Karpas-422 (cell line): ENCODE measurements at regions not wholly inside any gene's neighbourhood (a gene's known extent, or its start where the extent isn't known, plus 50 kb on each side); places are given as distances from the start of the nearest gene placed in this dataset.

Source experiments
- DNase-seq: peaks from one replicate; pipeline ENCODE4 v3.0.0-alpha.2; 2015
- H2AFZ ChIP-seq: fragments of 200-600 bp; sonication (generic); 2 replicates; pipeline ENCODE4 v1.6.1; 2014; ENCODE audit warnings: antibody characterized with exemption, low read length, mixed read lengths
- H3K27ac ChIP-seq: fragments of 200-600 bp; sonication (generic); 2 replicates; pipeline ENCODE4 v1.5.1; 2014; ENCODE audit warnings: mild to moderate bottlenecking, low read length, moderate library complexity
- H3K27me3 ChIP-seq: fragments of 200-600 bp; sonication (generic); 2 replicates; pipeline ENCODE4 v1.6.1; 2014; ENCODE audit warnings: low read length, mixed read lengths
- H3K36me3 ChIP-seq: fragments of 200-600 bp; sonication (generic); 2 replicates; pipeline ENCODE4 v1.6.1; 2014; ENCODE audit warnings: low read length, mixed read lengths; ENCODE audit not compliant: insufficient read depth
- H3K4me1 ChIP-seq: fragments of 200-600 bp; sonication (generic); 2 replicates; pipeline ENCODE4 v1.6.1; 2014; ENCODE audit warnings: mild to moderate bottlenecking, low read length, mixed read lengths
- H3K4me2 ChIP-seq: fragments of 200-600 bp; sonication (generic); 2 replicates; pipeline ENCODE4 v1.6.1; 2014; ENCODE audit warnings: low read length, low read depth, mild to moderate bottlenecking; ENCODE audit not compliant: poor library complexity, severe bottlenecking
- H3K4me3 ChIP-seq: fragments of 200-600 bp; sonication (generic); 2 replicates; pipeline ENCODE4 v1.5.1; 2014; ENCODE audit warnings: mild to moderate bottlenecking, antibody characterized with exemption, low read length, mixed read lengths
- H3K79me2 ChIP-seq: fragments of 200-600 bp; sonication (generic); 2 replicates; pipeline ENCODE4 v1.6.1; 2014; ENCODE audit warnings: mild to moderate bottlenecking, low read length, mixed read lengths
- H3K9ac ChIP-seq: fragments of 200-600 bp; sonication (generic); 2 replicates; pipeline ENCODE4 v1.6.0; 2014; ENCODE audit warnings: low read length
- H3K9me2 ChIP-seq: fragments of 200-600 bp; sonication (generic), shearing (Covaris generic); replicated peaks from 2 replicates; pipeline ENCODE4 v1.6.0; 2014; ENCODE audit warnings: mild to moderate bottlenecking, low read length, moderate library complexity; ENCODE audit not compliant: insufficient read depth
- H3K9me3 ChIP-seq: fragments of 300-700, 200-600 bp; sonication (generic); 2 replicates; pipeline ENCODE4 v1.6.1; 2014; ENCODE audit warnings: low read length, mixed read lengths
- H4K20me1 ChIP-seq: fragments of 200-600 bp; sonication (generic); 2 replicates; pipeline ENCODE4 v1.6.1; 2014; ENCODE audit warnings: mild to moderate bottlenecking, antibody characterized with exemption, low read length, low read depth; ENCODE audit not compliant: insufficient read depth

DNA sequence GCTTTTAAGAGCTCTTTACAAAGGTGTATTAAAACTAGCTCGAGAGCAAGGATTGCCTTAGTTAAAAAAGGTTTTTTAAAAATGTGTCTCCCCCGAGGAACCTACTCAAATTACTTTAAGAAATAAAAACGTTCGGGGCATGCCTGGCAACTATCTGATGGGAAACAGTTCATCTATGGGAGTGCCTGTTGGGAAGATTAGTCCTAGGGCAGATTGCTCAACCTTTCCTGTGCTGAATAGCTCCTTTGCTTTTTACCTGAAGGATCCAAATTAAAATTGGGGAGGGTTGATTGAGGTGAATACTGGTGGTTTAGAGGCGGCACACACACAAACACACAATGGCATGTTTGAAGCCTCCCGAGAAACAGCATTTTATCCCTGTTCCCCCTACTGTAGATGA lies 541.4 kb upstream of the ATP2B1 start:
- no peaks in the 10 kb centered on the region for H3K79me2 ChIP-seq
- peaks cover 2% of the 10 kb centered on the region; the same call in 1 of the 2 replicates for H3K9me3 ChIP-seq
- H3K36me3 ChIP-seq = no peaks in the 10 kb centered on the region
- no peak overlapping the region for H3K4me2 ChIP-seq
- no peak overlapping the region for H3K9ac ChIP-seq
- no peak overlapping the region for H3K4me3 ChIP-seq
- no peak overlapping the region for H3K27ac ChIP-seq
- DNase-seq = no peak
- no peaks in the 10 kb centered on the region for H3K4me1 ChIP-seq
- H3K27me3 ChIP-seq = no peaks in the 10 kb centered on the region
- H2AFZ ChIP-seq = no peak overlapping the region
- H4K20me1 ChIP-seq = no peaks in the 10 kb centered on the region
- no peaks in the 10 kb centered on the region for H3K9me2 ChIP-seq

DNA sequence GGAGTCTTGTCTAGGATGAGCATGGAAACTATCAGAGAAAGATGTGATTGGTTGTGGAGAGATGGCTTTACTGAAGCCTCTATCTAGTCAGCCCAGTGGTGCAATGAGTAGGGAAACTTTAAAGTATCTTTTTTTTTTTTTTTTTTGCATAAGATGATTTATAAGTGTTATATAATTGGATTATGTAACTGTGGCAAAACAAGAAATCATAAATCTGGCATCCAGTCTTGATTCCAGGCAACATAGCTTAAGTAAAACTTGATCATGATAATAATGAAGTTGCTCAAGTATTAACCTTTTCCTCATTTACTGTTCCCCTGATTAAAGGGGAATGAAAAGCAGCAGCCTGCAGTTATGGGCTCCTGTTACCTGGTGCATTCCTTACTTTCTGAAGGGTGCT lies 538.0 kb upstream of the ATP2B1 start:
- Histone ChIP-seq H3K36me3 (no peaks in the 10 kb centered on the region), H3K9me3 (no peaks in the 10 kb centered on the region; the same call in 1 of the 2 replicates), H3K79me2 (no peaks in the 10 kb centered on the region), H3K27ac (no peak overlapping the region), H2AFZ (no peak overlapping the region), H3K9me2 (no peaks in the 10 kb centered on the region), H3K4me2 (no peak overlapping the region), H3K27me3 (no peaks in the 10 kb centered on the region), H3K4me3 (no peak overlapping the region), H3K4me1 (no peaks in the 10 kb centered on the region), H3K9ac (no peak overlapping the region), H4K20me1 (no peaks in the 10 kb centered on the region)
- DNase-seq = no peak

DNA sequence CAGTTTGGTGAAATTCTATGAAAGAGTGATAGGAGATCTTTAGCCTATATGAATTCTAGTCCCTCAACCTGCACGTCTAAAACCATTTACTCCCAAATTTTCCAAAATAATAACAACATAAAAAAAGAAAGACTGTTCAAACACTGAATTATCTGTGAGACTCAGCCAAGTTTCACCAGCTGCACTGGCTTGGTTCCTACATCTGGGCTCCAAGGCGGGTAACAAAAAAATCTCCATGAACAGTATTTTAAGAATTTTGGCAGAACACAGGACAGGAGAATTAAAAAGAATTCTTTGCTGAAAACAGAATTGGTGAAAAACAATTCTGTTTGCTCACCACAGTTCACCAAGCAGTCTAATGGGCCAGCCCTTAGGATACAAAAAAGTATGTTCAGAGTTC lies 536.8 kb upstream of the ATP2B1 start:
- H4K20me1 ChIP-seq = no peaks in the 10 kb centered on the region
- no peak overlapping the region for H2AFZ ChIP-seq
- no peaks in the 10 kb centered on the region; the same call in 1 of the 2 replicates for H3K9me3 ChIP-seq
- H3K4me3 ChIP-seq = no peak overlapping the region
- H3K27ac ChIP-seq = no peak overlapping the region
- H3K27me3 ChIP-seq = no peaks in the 10 kb centered on the region
- no peaks in the 10 kb centered on the region for H3K9me2 ChIP-seq
- no peak overlapping the region for H3K9ac ChIP-seq
- no peaks in the 10 kb centered on the region for H3K4me1 ChIP-seq
- H3K79me2 ChIP-seq = no peaks in the 10 kb centered on the region
- no peak for DNase-seq
- no peak overlapping the region for H3K4me2 ChIP-seq
- H3K36me3 ChIP-seq = no peaks in the 10 kb centered on the region

DNA sequence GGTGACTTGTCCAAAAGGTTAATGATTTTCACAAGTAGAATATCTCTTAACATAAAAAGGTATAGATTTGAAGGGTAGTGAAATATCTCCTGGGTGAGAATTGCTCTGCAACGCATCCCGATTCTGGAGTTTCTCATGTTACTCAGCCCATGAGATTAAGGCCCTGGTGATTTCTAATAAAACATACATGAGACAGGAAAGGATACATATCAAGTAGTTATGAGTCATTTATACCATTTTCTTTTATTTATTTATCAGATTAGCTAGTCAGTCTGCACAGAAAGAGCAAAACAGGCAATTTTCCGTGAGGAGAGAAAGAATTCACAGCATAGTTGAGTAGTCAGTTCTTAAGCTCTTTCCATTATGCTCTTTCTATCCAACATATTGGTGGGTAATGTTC lies 535.6 kb upstream of the ATP2B1 start:
- Histone ChIP-seq H3K36me3 (no peaks in the 10 kb centered on the region), H2AFZ (no peak overlapping the region), H3K79me2 (no peaks in the 10 kb centered on the region), H4K20me1 (no peaks in the 10 kb centered on the region), H3K9ac (no peak overlapping the region), H3K27me3 (no peaks in the 10 kb centered on the region), H3K4me3 (no peak overlapping the region), H3K9me3 (peaks cover 4% of the 10 kb centered on the region; the same call in 1 of the 2 replicates), H3K4me2 (no peak overlapping the region), H3K27ac (no peak overlapping the region), H3K9me2 (no peaks in the 10 kb centered on the region), H3K4me1 (no peaks in the 10 kb centered on the region)
- no peak for DNase-seq

DNA sequence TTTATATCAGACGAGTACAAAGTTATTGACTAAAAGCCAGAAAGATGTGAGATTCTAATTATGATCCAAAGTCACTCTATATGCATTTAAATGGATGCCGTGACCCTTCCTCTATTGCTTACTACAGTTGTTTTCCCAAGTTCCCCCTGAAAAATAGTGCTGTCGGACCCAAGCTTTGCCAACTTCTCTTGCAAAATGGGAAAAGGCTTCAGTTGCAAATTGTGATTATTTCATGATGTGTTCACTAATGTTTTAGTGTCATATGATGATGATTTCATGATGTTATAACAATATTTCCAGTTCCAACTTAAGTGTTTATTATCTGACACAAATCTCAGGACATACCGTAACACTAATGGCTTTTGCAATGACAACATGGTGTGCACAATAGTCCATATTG lies 534.6 kb upstream of the ATP2B1 start:
- H3K4me3 ChIP-seq = no peak overlapping the region
- H3K27me3 ChIP-seq = no peaks in the 10 kb centered on the region
- no peaks in the 10 kb centered on the region for H3K4me1 ChIP-seq
- H3K4me2 ChIP-seq = no peak overlapping the region
- H3K9me2 ChIP-seq = no peaks in the 10 kb centered on the region
- no peaks in the 10 kb centered on the region for H3K79me2 ChIP-seq
- DNase-seq = no peak
- no peak overlapping the region for H3K27ac ChIP-seq
- H2AFZ ChIP-seq = no peak overlapping the region
- H3K9ac ChIP-seq = no peak overlapping the region
- no peaks in the 10 kb centered on the region for H4K20me1 ChIP-seq
- peaks cover 8% of the 10 kb centered on the region; the same call in 1 of the 2 replicates for H3K9me3 ChIP-seq
- H3K36me3 ChIP-seq = no peaks in the 10 kb centered on the region

DNA sequence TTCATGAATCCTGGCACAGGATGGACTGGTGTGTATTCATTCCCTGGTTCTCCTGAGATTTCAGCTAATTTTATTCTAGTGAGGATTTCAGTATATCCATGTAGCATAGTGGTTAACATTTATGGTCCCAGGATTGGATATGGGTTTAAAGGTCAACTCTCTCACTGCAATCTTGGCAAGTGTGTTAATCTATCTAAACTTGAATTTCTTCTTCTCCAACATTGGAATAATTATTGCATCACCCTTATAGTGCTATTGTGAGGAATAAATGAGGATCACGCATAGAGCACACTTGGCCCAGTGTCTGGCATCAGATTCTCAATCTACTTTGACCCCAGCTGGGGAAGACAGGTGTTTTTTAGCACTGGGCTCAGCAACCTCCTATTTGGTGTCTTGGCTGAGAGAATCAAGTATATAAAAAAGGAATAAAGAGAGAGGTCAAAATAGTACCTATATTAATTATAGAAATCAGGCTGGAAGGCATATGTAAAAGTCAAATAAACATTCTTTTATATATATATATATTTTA lies 531.2 kb upstream of the ATP2B1 start:
- Histone ChIP-seq H3K79me2 (no peaks in the 10 kb centered on the region), H3K9ac (no peak overlapping the region), H3K9me3 (peaks cover 8% of the 10 kb centered on the region; the same call in 1 of the 2 replicates), H3K27me3 (no peaks in the 10 kb centered on the region), H3K9me2 (no peaks in the 10 kb centered on the region), H3K27ac (no peak overlapping the region), H2AFZ (no peak overlapping the region), H4K20me1 (no peaks in the 10 kb centered on the region), H3K4me1 (no peaks in the 10 kb centered on the region), H3K4me3 (no peak overlapping the region), H3K36me3 (no peaks in the 10 kb centered on the region), H3K4me2 (no peak overlapping the region)
- no peak for DNase-seq

DNA sequence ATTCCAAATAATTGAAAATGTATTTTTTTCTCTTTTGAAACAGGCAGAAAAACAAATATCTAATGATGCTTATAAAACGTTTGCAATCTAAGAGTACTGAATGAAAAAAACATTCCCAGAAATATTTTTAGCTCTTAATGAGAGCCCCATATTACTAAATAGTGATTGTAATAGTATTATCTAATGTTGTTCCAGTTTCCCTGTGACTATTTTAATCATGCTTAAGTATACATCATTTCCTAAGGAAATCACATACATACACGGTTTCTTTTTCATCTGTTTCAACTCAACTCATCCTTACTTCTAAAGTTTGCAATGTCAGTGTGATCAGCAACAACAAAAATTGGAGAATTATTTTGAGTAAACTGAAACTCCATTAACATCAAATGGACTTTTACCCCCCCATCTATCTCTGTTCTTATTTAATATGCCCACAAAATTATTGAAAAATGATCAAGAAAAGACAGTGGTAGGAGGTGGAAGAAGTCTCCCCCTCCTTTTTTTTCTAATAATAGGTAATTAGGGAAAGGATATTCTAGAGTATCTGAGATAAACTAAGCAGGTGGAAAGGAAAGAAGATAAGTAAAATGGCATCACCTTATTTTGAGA lies 530.1 kb upstream of the ATP2B1 start:
- Histone ChIP-seq H3K79me2 (no peaks in the 10 kb centered on the region), H3K4me2 (no peak overlapping the region), H3K4me3 (no peak overlapping the region), H3K27me3 (no peaks in the 10 kb centered on the region), H3K4me1 (no peaks in the 10 kb centered on the region), H3K27ac (no peak overlapping the region), H3K36me3 (no peaks in the 10 kb centered on the region), H4K20me1 (no peaks in the 10 kb centered on the region), H3K9me2 (no peaks in the 10 kb centered on the region), H3K9ac (no peak overlapping the region), H3K9me3 (peaks cover 9% of the 10 kb centered on the region; the same call in 1 of the 2 replicates), H2AFZ (no peak overlapping the region)
- no peak for DNase-seq

DNA sequence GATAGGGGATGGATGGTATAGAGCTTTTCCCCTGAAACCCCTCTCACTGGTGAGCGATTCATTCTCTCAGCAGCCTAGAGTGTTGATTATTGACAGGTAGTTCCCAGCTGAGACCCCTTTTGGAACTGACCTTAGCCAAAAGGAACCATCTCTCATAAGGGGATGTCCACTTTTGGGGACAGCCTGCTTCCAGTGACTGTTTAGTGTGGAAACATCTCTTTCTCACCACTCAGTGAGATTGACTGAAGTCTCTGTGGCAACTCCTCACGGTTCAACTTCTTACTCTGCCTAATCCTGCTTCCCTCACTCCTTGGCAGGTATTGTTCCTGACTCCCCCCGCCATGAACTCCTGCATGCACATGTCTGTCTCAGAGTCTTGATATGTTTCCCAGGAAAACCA lies 529.2 kb upstream of the ATP2B1 start:
- no peak for DNase-seq
- no peak overlapping the region for H3K9ac ChIP-seq

More for the DNA sequence above, 529.2 kb upstream of the ATP2B1 start:
- H3K9me2 ChIP-seq = no peaks in the 10 kb centered on the region
- peaks cover 12% of the 10 kb centered on the region; the same call in 1 of the 2 replicates for H3K9me3 ChIP-seq
- no peak overlapping the region for H2AFZ ChIP-seq
- H4K20me1 ChIP-seq = no peaks in the 10 kb centered on the region
- no peaks in the 10 kb centered on the region for H3K27me3 ChIP-seq
- H3K4me1 ChIP-seq = no peaks in the 10 kb centered on the region
- no peak overlapping the region for H3K27ac ChIP-seq
- H3K36me3 ChIP-seq = no peaks in the 10 kb centered on the region
- H3K4me2 ChIP-seq = no peak overlapping the region
- H3K79me2 ChIP-seq = no peaks in the 10 kb centered on the region
- H3K4me3 ChIP-seq = no peak overlapping the region
